Fibroblast of pulmonary artery (primary cell): ENCODE measurements at regions not wholly inside any gene's neighbourhood (a gene's known extent, or its start where the extent isn't known, plus 50 kb on each side); places are given as distances from the start of the nearest gene placed in this dataset.

Experiments
- DNase-seq: peaks from one replicate; pipeline ENCODE4 v3.0.0-alpha.2; 2010; ENCODE audit warnings: low read depth
- H3K4me3 ChIP-seq: replicated peaks from 2 replicates; pipeline ENCODE4 v1.5.1; 2011; ENCODE audit warnings: low read depth, mild to moderate bottlenecking, control low read depth, low read length, moderate library complexity
- CTCF ChIP-seq: IDR thresholded peaks from 2 replicates; pipeline ENCODE4 v1.5.1; 2011; ENCODE audit warnings: mild to moderate bottlenecking, control low read depth, low read length, inconsistent platforms; ENCODE audit errors: missing control alignments

- H3K4me3 ChIP-seq, result no peak overlapping the region
- no peak for DNase-seq
- TF ChIP-seq CTCF, result no peak
Measured at GRCh38 chr6:3509336-3509735, 52.5 kb upstream of the SLC22A23 start.

- TF ChIP-seq CTCF, result no peak
- no peak overlapping the region for H3K4me3 ChIP-seq
- DNase-seq, result no peak
Measured at GRCh38 chr6:3506751-3507383, 50.0 kb upstream of the SLC22A23 start.
